Stimulated activated CD8-positive, alpha-beta memory T cell treated with anti-CD3 and anti-CD28 coated beads, Interleukin-4, amount 100 ng/mL, for 48 hours (primary cell): ENCODE measurements at regions not wholly inside any gene's neighbourhood (a gene's known extent, or its start where the extent isn't known, plus 50 kb on each side); places are given as distances from the start of the nearest gene placed in this dataset.
"Not testable (repeated sequence)": the region's sequence is repeated elsewhere in the genome, so short reads cannot be mapped to it uniquely, and the experiment has no call there.

Experiments used
- DNase-seq: peaks from one replicate; pipeline ENCODE4 v3.0.0-alpha.2; 2020

DNA sequence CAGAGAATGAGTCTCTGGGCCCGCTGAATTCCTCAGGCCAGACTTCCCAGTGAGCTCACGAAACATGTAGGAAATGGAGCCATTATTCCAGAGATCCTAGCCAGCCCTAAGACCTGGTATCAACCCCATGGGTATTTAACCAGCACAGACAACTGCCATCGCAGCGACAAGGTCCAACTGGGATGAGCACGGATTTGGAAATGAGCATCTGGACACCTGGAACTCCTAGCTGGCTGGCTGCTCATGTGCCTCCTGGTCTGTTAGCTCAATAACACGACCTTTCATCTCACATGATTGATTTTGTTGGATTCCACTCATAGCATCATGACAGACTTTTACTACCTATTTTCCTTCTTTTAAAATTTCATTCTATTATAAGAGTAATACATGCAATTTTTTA is 51.0 kb downstream of the POU3F3 start:
- no peak for DNase-seq

DNA sequence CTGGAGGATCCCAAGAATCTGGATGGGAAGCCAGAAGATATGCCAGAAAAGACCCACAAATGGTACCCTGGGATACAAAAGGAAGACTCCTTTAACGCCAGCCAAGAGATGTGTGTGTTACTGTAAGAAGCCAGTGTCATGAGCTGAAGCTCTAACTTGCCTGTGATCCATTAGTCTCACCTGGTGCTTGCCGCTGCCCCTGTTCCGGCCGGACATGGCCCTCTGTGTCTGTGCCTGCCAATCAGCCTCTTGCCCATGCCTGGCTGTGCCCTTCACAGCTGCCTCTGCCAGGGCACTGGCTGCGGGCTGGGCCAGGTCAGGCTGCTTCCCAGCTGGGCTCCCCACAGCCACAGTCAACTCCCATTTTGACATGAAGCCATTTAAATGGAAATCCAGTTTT is 55.4 kb downstream of the POU3F3 start:
- DNase-seq: no peak

- DNase-seq: no peak
Measured at GRCh38 chr2:104914509-104914908, 60.6 kb downstream of the POU3F3 start.

DNA sequence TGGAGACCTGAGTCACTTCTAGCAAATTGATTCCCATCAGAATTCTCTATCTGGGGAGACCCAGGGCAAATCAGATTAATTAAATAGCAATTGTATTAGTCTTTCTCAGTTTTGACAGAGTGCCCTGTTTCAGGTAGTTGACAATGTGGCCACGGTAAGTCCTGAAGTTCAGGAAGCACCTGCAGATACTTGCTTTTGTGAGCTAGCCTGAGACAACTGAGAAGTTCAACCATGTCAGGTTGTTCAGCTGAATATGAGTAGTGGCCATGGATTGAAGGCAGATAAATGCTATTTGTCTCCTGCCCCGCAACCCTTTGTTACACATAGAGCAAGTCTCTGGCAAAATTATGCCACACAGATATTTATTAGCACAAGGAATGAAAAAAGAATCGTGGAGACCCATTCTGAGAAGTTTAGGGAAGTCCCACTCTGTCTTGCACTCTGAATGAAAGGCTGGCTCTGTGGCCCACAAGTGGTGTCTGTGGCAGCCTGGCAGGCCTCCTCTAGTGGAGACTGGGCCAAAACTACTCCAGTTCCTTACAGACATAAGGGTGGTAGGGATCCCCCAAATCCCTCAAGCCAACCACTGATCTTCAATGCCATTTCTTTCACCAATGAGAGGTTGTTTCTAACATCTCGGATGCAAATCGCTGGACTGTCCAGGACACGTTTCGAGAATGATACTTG is 61.3 kb downstream of the POU3F3 start:
- DNase-seq: no peak

GRCh38 chr2:104919127-104919526 is 65.2 kb downstream of the POU3F3 start:
- no peak for DNase-seq

GRCh38 chr2:104923665-104924064 is 69.8 kb downstream of the POU3F3 start:
- no peak for DNase-seq

DNA sequence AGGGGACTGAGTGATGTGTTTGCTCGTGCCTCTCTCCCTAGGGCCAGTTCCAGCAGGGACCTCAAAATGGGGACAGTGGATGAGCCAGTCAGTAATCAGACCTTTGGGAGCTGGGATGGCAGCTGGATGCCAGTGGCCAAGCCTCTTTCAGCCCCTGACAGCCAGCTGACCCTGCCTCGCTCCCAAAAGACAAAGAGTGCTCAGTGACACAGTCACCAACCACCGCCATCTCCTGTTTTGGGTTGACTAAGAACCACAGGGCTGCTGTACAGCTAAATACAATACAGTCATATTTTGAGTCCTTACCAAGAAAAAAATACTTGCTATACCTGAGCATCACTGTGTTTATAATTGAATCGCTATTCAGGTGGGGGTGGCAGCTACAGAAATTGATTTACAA is 75.7 kb downstream of the POU3F3 start:
- no peak for DNase-seq

DNA sequence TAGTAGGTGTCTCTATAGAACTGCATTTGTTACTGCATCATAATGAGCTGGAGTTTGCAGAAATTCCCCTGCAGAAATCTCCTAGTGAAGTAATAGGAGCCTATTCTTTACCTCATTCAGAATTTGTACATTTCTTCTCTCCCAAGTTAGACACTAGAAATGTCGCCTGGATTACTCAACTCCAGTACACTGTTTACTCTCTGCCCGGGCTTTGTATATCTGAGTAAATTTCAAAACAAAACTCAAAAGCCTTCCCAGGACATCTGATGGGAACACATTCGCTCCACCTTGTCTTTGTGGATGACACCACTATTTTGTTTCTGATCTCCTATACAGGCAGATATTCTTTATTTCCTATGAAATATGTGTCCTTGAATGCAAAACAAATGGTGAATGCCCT is 76.8 kb downstream of the POU3F3 start:
- no peak for DNase-seq

- DNase-seq: no peak
Measured at GRCh38 chr2:104932243-104932642, 78.3 kb downstream of the POU3F3 start.

- no peak for DNase-seq
Measured at GRCh38 chr2:104933151-104933917, 79.4 kb downstream of the POU3F3 start.

GRCh38 chr2:104936527-104936926 is 82.6 kb downstream of the POU3F3 start:
- no peak for DNase-seq

DNA sequence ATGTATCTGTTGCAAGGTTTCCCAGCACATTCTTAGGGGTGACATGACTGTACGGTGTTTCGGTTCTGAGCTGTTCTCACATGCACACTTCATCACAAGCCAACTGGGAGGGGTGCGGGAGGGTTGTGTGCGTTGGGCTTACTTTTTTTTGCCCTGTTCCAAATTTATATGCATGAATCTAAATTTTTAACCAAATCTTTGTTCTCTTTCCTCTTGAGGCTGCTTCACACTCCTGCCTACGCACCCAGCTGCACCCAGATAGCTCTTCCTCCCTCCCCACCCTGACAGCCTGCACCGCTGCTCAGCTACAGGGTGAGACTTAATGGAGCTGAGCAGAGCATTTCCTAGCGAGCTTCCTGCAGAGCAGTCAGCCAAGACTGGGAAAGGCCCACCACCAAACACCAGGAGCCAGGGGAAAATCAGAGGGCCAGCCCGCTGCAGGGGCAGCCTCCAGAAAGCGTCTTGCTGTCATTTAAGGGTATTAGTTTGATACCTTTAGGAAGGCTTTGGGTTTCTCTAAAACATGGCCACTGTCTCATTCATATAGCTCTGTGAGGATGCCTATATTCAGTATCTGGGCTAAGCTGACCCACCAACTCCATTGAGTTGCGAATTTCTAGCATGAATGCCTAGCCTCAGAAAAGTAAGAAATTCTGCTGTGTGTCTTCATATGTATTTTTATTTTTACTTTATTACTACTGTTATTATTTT is 84.5 kb downstream of the POU3F3 start:
- peak; percentile 27 for DNase-seq

DNA sequence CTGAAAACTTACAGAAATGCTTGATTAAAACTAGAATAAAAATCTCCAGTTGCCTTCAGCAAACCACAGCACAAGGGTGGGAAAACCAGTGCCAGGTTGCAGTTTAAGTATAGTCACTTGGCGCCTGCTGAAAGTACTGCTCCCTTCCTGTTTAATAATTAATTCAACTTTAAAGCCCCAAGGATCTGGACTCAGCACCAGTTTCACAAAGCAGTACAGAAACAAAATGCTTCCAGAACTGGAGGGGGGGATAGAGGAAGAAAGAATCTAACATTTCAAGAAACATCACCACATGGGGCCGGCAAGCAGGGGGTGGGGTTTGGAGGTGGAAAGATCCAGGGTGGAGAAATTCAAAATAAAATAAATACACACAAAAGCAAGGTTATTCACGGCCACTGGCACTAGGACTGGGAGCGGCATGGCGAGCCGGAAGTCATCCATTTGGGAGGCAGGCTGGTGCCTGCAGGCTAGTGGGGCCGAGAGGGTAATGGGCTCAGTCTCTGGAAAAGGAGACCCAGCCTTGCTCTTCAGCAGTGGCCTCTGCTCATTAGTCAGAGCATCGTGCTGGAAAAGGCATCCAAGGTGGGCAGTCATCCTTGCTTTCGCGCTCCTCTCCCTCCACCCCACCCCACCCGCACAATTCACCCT is 85.8 kb downstream of the POU3F3 start:
- no peak for DNase-seq

DNA sequence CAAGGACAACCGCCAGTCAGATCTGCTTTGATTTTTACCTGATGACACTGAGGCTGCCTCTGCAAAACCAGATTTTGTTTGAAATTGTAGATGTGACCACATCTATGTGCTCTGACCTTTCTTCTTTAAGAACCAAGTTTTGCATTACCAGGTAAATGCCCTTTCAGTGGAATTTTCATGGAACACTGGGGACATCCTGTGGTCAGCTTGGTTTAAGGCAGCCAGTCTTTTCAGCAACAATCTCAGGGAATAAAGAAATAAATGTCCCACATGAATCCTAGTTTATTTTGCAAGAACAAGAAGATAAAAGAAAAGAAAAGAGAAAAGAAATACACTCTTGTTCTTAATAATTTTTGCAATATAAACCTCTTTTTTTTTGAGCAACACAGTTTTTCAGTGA is 90.6 kb downstream of the POU3F3 start:
- no peak for DNase-seq

- DNase-seq: no peak
Measured at GRCh38 chr2:104945121-104945520, 91.2 kb downstream of the POU3F3 start.

DNA sequence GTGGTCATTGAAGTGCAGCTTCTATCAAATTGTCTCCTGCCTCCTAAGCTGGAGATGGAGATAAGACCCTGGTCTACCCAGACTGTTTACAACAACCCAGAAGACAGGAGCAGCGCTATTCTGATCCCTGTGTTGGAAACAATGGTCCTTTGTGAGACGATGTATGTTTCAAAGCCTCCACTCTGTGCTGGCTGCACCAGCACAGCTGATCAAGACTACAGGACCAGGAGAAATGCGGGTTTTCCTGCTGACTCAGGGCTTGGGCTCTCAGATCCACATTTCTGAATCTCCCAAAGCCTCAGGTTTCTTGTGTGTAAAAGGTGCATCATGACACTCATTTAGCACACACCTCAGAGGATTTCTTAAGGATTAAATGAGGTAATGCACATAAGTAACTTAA is 92.0 kb downstream of the POU3F3 start:
- no peak for DNase-seq

GRCh38 chr2:104947456-104947855 is 90.4 kb upstream of the MRPS9 start:
- not testable (repeated sequence) for DNase-seq

DNA sequence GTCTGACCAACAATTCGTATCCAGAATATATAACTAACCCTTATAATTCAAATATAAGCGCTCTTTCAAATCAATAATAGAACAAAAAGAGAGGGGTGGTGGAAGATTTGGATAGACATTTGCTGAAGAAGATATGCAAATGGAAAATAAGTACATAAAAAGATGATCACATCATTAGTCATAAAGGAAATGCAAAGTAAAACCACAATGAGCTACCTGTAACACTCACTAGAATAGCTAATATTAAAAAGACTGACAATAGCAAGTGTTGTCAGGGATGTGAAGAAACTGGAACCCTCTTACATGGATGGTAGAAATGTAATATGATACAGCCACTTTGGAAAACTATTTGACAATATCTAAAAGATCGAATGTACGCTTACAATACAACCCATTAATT is 84.9 kb upstream of the MRPS9 start:
- no peak for DNase-seq

DNA sequence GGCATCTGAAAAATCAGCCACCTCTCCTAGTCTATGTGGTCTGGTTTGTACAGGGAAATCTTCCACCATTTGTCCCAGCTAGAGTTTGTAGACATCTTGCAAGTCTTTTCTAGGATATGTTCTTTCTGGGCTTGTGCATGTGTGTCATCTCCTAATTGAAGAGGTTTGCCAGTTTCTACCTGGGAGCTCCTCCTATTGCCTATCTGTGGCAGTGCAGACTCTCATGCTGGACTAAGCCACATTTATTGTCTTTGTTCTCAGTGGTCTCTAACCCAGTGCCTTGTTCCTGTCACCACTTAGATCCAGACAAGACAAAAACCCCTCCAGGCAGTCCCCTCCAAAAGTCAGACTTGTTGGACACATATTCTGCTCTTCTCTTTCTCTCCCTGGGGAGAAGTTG is 72.0 kb upstream of the MRPS9 start:
- DNase-seq: no peak

DNA sequence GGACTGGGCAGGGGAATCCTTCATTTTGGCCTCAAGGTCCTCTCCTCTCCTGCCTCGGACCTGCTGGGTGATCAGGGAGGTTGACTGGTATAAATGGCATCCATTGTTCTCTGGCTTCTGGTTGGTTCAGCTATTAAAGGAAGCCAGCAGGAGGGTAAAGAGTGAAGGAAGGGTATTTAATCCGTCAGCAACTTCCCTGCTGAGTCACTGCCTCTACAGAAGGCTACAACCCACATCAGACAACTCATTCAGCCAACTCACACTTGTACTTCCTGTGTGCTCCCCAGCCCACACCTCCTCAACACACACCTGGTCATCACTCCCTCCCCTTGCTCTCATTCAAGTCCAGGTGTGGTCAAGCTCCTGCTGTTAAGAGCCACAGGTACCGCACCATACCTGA is 68.3 kb upstream of the MRPS9 start:
- no peak for DNase-seq

DNA sequence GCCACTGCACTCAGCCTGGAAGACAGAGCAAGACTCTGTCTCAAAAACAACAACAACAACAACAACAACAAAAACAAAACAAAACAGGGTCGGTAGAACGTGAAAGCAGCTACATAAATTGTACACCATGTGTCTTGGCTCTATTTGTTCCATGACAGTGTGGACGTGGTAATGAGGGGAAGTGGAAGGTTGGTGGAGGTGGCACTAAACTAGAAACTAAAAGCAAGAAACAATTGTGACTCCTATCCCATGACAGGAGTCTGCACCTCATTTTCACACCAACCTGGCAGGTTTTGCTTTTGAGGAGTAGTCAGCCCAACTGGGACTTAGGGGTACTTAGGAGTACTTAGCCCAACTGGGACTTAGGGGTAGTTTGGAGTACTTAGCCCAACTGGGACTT is 62.5 kb upstream of the MRPS9 start:
- no peak for DNase-seq

DNA sequence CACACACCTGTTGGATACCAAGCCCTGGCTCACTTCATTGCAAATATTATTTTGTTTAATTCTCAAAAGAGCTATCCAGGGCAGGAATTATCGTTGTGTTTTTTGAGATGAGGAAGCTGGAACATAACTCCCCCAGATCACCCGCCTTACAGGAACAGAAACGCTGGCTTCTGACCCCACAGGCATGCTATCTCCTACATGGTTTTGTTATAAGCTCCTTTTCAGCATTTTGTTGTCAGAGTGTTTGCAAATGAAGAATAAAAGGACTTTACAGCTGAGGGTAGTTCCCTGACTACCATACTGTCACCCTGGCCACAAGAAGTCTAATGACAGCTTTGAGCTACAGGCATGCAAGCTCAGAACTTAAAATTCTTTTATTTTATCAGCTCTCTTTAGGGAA is 62.0 kb upstream of the MRPS9 start:
- no peak for DNase-seq

GRCh38 chr2:104976603-104977120 is 61.2 kb upstream of the MRPS9 start:
- DNase-seq: peak; percentile 32
